Tibial artery (tissue), 4 donors: ENCODE measurements at regions not wholly inside any gene's neighbourhood (a gene's known extent, or its start where the extent isn't known, plus 50 kb on each side); places are given as distances from the start of the nearest gene placed in this dataset.

Experiments
- DNase-seq, 2 donors: peaks; one replicate each; pipeline ENCODE4 v3.0.0-alpha.2; 2019
- H3K27ac ChIP-seq, 2 donors: fragments of 200-600 bp; sonication (generic) in 1 of 2; 1 replicate in 1 of 2; 2 replicates in 1 of 2; pipeline ENCODE4 v1.5.1; 2018 to 2019; ENCODE audit warnings: mild to moderate bottlenecking in 1 of 2
- H3K27me3 ChIP-seq, 2 donors: fragments of 200-600 bp; sonication (generic) in 1 of 2; one replicate each; pipeline versions ENCODE4 v1.5.1 to v1.6.0; 2016 to 2019
- H3K36me3 ChIP-seq, 3 donors: fragments of 200-600 bp; sonication (generic) in 2 of 3; one replicate each; pipeline ENCODE4 v1.5.1; 2016 to 2019; ENCODE audit warnings: mild to moderate bottlenecking in 2 of 3
- H3K4me1 ChIP-seq, 4 donors: fragments of 200-600 bp; sonication (generic) in 2 of 4; 1 replicate in 3 of 4; 2 replicates in 1 of 4; pipeline ENCODE4 v1.5.1; 2016 to 2019
- H3K4me3 ChIP-seq, 2 donors: fragments of 200-600 bp; sonication (generic) in 1 of 2; 1 replicate in 1 of 2; 2 replicates in 1 of 2; pipeline ENCODE4 v1.5.1; 2018 to 2019; ENCODE audit warnings: mild to moderate bottlenecking in 2 of 2
- H3K9me3 ChIP-seq, 3 donors: fragments of 200-600 bp; sonication (generic) in 1 of 3; one replicate each; pipeline ENCODE4 v1.5.1; 2016 to 2019
- CTCF ChIP-seq, 2 experiments: fragments of 200-600 bp in 1 of 2; fragments of 450-650 bp in 1 of 2; IDR thresholded peaks; one replicate each; pipeline ENCODE4 v1.5.1; 2017 to 2019; ENCODE audit warnings: antibody characterized with exemption in 2 of 2, mild to moderate bottlenecking in 1 of 2, moderate library complexity in 1 of 2
- intact Hi-C: fragments of 100-400 bp; cut with DNase I; formaldehyde crosslinking; loops from one replicate; pipeline ENCODE4 v1.15.0; 2023; ENCODE audit warnings: low total_unique reads

- no peaks in the 10 kb centered on the region for H3K27me3 ChIP-seq
- intact Hi-C loops, result no loop called here
- peaks cover 0 to 6% (median 0%) of the 10 kb centered on the region in 4 donors for H3K4me1 ChIP-seq
- no peak overlapping the region for H3K27ac ChIP-seq
- TF ChIP-seq CTCF (IDR thresholded peaks at IDR 0.05), result no peak
- no peak for DNase-seq
- no peaks in the 10 kb centered on the region for H3K36me3 ChIP-seq
- no peaks in the 10 kb centered on the region for H3K9me3 ChIP-seq
- H3K4me3 ChIP-seq, result no peak overlapping the region
Measured at GRCh38 chr6:45742591-45742990, 273.1 kb downstream of the CLIC5 start.

GRCh38 chr6:45741437-45742171 lies 274.1 kb downstream of the CLIC5 start:
- H3K27ac ChIP-seq, result peak overlapping the region in 1 of 2 donors; percentile 12
- intact Hi-C loops, result no loop called here
- no peaks in the 10 kb centered on the region for H3K27me3 ChIP-seq
- TF ChIP-seq CTCF (IDR thresholded peaks at IDR 0.05), result no peak
- H3K9me3 ChIP-seq, result no peaks in the 10 kb centered on the region
- H3K4me3 ChIP-seq, result no peak overlapping the region
- peaks cover 0 to 6% (median 0%) of the 10 kb centered on the region in 4 donors for H3K4me1 ChIP-seq
- no peaks in the 10 kb centered on the region for H3K36me3 ChIP-seq
- peak in 1 of 2 donors; percentile 34 for DNase-seq

GRCh38 chr6:45739058-45739457 lies 276.6 kb downstream of the CLIC5 start:
- intact Hi-C loops, result no loop called here
- Histone ChIP-seq H3K9me3 (no peaks in the 10 kb centered on the region), H3K36me3 (no peaks in the 10 kb centered on the region), H3K27ac (no peak overlapping the region), H3K4me3 (no peak overlapping the region), H3K27me3 (no peaks in the 10 kb centered on the region), H3K4me1 (peaks cover 0 to 6% (median 0%) of the 10 kb centered on the region in 4 donors)
- DNase-seq, result no peak
- TF ChIP-seq CTCF (IDR thresholded peaks at IDR 0.05), result no peak

GRCh38 chr6:45738057-45738455 lies 277.6 kb downstream of the CLIC5 start:
- Histone ChIP-seq H3K27ac (no peak overlapping the region), H3K4me3 (no peak overlapping the region), H3K4me1 (peaks cover 0 to 6% (median 0%) of the 10 kb centered on the region in 4 donors), H3K36me3 (no peaks in the 10 kb centered on the region), H3K27me3 (no peaks in the 10 kb centered on the region), H3K9me3 (no peaks in the 10 kb centered on the region)
- no peak for DNase-seq
- intact Hi-C loops, result no loop called here
- TF ChIP-seq CTCF (IDR thresholded peaks at IDR 0.05), result no peak

- Histone ChIP-seq H3K27me3 (no peaks in the 10 kb centered on the region), H3K9me3 (no peaks in the 10 kb centered on the region), H3K27ac (no peak overlapping the region), H3K4me1 (peaks cover 0 to 6% (median 0%) of the 10 kb centered on the region in 4 donors), H3K4me3 (no peak overlapping the region), H3K36me3 (no peaks in the 10 kb centered on the region)
- DNase-seq, result no peak
- intact Hi-C loops, result no loop called here
- no peak for TF ChIP-seq CTCF (IDR thresholded peaks at IDR 0.05)
Measured at GRCh38 chr6:45737331-45738056, 278.2 kb downstream of the CLIC5 start.
